GM12874 (cell line): ENCODE measurements at regions not wholly inside any gene's neighbourhood (a gene's known extent, or its start where the extent isn't known, plus 50 kb on each side); places are given as distances from the start of the nearest gene placed in this dataset.

ENCODE experiments used
- CTCF ChIP-seq: IDR thresholded peaks from 2 replicates; pipeline ENCODE4 v1.5.1; 2011; ENCODE audit warnings: low read depth, mild to moderate bottlenecking, control low read depth, low read length, moderate library complexity; ENCODE audit not compliant: insufficient read depth

GRCh38 chr22:47665151-47665550 lies 902.7 kb downstream of the TBC1D22A start:
- TF ChIP-seq CTCF = no peak

- no peak for TF ChIP-seq CTCF
Measured at GRCh38 chr22:47663615-47664605, 901.5 kb downstream of the TBC1D22A start.

GRCh38 chr22:47659467-47660223 lies 897.2 kb downstream of the TBC1D22A start:
- TF ChIP-seq CTCF = no peak

GRCh38 chr22:47658182-47658581 lies 895.7 kb downstream of the TBC1D22A start:
- no peak for TF ChIP-seq CTCF

GRCh38 chr22:47657224-47657623 lies 894.8 kb downstream of the TBC1D22A start:
- no peak for TF ChIP-seq CTCF

- no peak for TF ChIP-seq CTCF
Measured at GRCh38 chr22:47656806-47657205, 894.4 kb downstream of the TBC1D22A start.

- TF ChIP-seq CTCF = no peak
Measured at GRCh38 chr22:47655930-47656329, 893.5 kb downstream of the TBC1D22A start.
